ENCODE measurements at regions not wholly inside any gene's neighbourhood (a gene's known extent, or its start where the extent isn't known, plus 50 kb on each side); places are given as distances from the start of the nearest gene placed in this dataset.

DNA sequence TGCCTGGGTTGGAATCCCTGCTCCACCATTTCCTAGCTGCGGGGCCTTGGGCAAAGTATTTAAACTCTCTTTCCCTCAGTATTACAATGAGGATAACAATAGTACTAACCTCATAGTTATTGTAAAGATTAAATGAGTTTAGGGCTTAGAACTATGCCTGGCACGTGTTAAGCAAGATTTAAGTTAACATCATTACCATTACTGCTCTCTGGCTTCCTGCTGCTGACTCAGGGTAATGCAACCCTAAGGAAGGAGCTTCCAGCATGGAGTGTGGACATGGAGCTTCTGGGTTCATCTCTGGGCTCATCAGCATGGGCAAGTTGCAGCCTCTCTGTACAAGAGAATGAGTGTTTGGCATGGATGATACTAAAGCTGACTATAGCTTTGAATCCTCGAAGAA is 374.2 kb upstream of the MAP2 start:
- Mint-ChIP-seq H3K27me3 (no peaks in the 10 kb centered on the region), H3K27ac (no peak overlapping the region), H3K36me3 (no peaks in the 10 kb centered on the region), H3K4me1 (no peaks in the 10 kb centered on the region), H3K4me3 (no peak overlapping the region), H3K9me3 (peaks cover 0 to 11% (median 0%) of the 10 kb centered on the region in 11 donors)
- H3K27ac ChIP-seq (ENCODE audit: low read depth, low read length): no peak overlapping the region
- H3K4me1 ChIP-seq (ENCODE audit: control insufficient read depth in 2 of 2, insufficient read depth in 2 of 2, low read length in 2 of 2): no peaks in the 10 kb centered on the region
- ChIA-PET CTCF (no interaction called here), POLR2A (no interaction called here)
- intact Hi-C loops (cut with micrococcal nuclease): no loop called here
- ATAC-seq (no peak), DNase-seq (no peak)
- no peaks in the 10 kb centered on the region for H3K27me3 ChIP-seq (ENCODE audit: control insufficient read depth in 2 of 2, insufficient read depth in 2 of 2, low read length in 2 of 2)
- H3K9me3 ChIP-seq (ENCODE audit: control insufficient read depth in 2 of 3, low read length in 3 of 3): no peaks in the 10 kb centered on the region
- H3K36me3 ChIP-seq (ENCODE audit: control insufficient read depth in 2 of 3, insufficient read depth in 3 of 3, low read length in 3 of 3): no peaks in the 10 kb centered on the region
- no peak overlapping the region for H3K4me3 ChIP-seq (ENCODE audit: low read length)

DNA sequence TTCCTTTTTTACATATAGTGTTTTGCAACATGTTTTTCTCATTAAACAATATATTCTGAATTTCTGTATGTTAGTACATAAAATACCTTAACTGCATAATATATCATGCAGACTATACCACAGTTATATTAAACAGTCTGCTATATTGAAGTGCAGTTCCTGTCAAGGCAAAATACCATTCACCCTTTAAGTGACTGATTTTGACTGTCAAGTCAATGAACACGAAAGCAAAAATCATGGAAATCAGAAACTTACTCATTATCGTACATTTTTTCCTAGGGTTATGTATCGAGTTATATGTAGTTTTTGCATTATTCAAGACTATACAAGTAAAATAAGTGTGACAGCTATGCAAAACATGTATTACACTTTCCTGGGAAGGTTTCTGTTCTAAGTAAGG is 361.6 kb upstream of the MAP2 start:
- ChIA-PET CTCF (no interaction called here), POLR2A (no interaction called here)
- Histone ChIP-seq H3K9me3 (ENCODE audit: control insufficient read depth in 2 of 3, low read length in 3 of 3) (no peaks in the 10 kb centered on the region), H3K36me3 (ENCODE audit: control insufficient read depth in 2 of 3, insufficient read depth in 3 of 3, low read length in 3 of 3) (no peaks in the 10 kb centered on the region), H3K4me1 (ENCODE audit: control insufficient read depth in 2 of 2, insufficient read depth in 2 of 2, low read length in 2 of 2) (no peaks in the 10 kb centered on the region), H3K4me3 (ENCODE audit: low read length) (no peak overlapping the region), H3K27ac (ENCODE audit: low read depth, low read length) (no peak overlapping the region), H3K27me3 (ENCODE audit: control insufficient read depth in 2 of 2, insufficient read depth in 2 of 2, low read length in 2 of 2) (no peaks in the 10 kb centered on the region)
- ATAC-seq (no peak), DNase-seq (no peak)
- Mint-ChIP-seq H3K4me3 (no peak overlapping the region), H3K4me1 (no peaks in the 10 kb centered on the region), H3K27me3 (no peaks in the 10 kb centered on the region), H3K9me3 (peaks cover 0 to 9% (median 2%) of the 10 kb centered on the region in 11 donors), H3K36me3 (no peaks in the 10 kb centered on the region), H3K27ac (no peak overlapping the region)
- intact Hi-C loops (cut with micrococcal nuclease): no loop called here

DNA sequence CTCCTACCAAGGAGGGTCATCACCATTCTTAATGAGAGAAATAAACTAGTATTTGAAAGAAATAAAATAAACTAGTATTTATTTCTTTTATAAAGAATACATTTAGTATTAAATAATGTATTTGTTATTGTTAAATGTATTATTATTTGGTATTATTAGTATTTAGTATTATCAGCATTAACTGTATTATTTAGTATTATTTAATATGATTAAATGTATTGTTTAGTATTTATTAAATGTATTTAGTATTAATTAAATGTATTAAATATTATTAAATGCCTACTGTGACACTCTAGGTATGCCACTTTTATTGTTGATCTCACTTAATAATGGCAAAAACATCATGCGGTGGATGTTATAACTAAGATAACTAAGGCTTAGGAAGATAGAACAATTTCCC is 353.6 kb upstream of the MAP2 start:
- ChIA-PET POLR2A (no interaction called here), CTCF (no interaction called here)
- Mint-ChIP-seq H3K27me3 (no peaks in the 10 kb centered on the region), H3K4me3 (no peak overlapping the region), H3K4me1 (no peaks in the 10 kb centered on the region), H3K27ac (no peak overlapping the region), H3K9me3 (peaks cover 0 to 10% (median 0%) of the 10 kb centered on the region in 11 donors), H3K36me3 (no peaks in the 10 kb centered on the region)
- Histone ChIP-seq H3K27me3 (ENCODE audit: control insufficient read depth in 2 of 2, insufficient read depth in 2 of 2, low read length in 2 of 2) (no peaks in the 10 kb centered on the region), H3K4me3 (ENCODE audit: low read length) (no peak overlapping the region), H3K9me3 (ENCODE audit: control insufficient read depth in 2 of 3, low read length in 3 of 3) (no peaks in the 10 kb centered on the region), H3K36me3 (ENCODE audit: control insufficient read depth in 2 of 3, insufficient read depth in 3 of 3, low read length in 3 of 3) (no peaks in the 10 kb centered on the region), H3K27ac (ENCODE audit: low read depth, low read length) (no peak overlapping the region), H3K4me1 (ENCODE audit: control insufficient read depth in 2 of 2, insufficient read depth in 2 of 2, low read length in 2 of 2) (no peaks in the 10 kb centered on the region)
- intact Hi-C loops (cut with micrococcal nuclease): no loop called here
- ATAC-seq: no peak
- no peak for DNase-seq

DNA sequence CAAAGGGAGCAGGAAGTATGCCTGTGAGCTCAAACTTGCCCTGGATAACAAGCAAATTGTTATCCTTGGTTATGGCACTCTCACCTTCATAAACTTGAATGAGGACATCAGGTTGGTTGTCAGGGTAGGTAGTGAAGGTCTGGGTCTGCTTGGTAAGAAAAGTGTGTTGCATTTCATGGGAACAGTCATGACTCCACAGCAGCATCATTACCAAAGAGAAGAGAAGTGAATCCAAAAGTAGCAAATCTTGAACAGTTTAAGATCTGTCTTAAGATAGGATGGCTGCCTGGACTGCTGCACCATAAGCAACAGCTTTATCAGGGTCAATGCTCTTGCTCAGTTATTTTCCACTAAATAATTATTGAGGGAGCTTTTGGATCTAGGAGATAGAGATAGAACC is 350.7 kb upstream of the MAP2 start:
- H3K9me3 ChIP-seq (ENCODE audit: control insufficient read depth in 2 of 3, low read length in 3 of 3): no peaks in the 10 kb centered on the region
- no peak overlapping the region for H3K27ac ChIP-seq (ENCODE audit: low read depth, low read length)
- H3K27ac Mint-ChIP-seq: no peak overlapping the region

DNA sequence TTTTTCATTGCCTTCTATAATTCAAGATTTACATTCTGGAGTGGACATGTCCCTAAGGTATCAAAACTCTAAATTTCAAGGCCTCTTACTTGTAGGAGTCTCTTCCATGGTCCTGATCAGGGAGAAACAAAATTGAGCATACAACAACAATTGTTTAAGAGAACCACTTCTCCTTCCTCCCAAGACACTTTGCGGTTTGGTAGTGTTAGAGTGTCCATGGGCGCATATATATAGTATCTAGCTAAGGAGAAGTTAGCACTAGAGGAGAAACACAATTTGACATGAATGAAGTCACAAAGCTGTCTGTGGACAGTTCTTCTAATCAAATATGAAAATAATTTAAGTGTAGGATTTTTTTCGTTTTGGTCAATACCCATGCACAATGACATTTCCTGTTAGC is 349.1 kb upstream of the MAP2 start:
- CTCF ChIA-PET: no interaction called here
- no peak overlapping the region for H3K27ac ChIP-seq (ENCODE audit: low read depth, low read length)
- H3K4me1 ChIP-seq (ENCODE audit: control insufficient read depth in 2 of 2, insufficient read depth in 2 of 2, low read length in 2 of 2): no peaks in the 10 kb centered on the region
- peaks cover 0 to 6% (median 0%) of the 10 kb centered on the region in 11 donors for H3K9me3 Mint-ChIP-seq
- intact Hi-C loops (cut with micrococcal nuclease): no loop called here
- DNase-seq (no peak), ATAC-seq (no peak)
- H3K27ac Mint-ChIP-seq: no peak overlapping the region
- no peak overlapping the region for H3K4me3 ChIP-seq (ENCODE audit: low read length)
- H3K36me3 ChIP-seq (ENCODE audit: control insufficient read depth in 2 of 3, insufficient read depth in 3 of 3, low read length in 3 of 3): no peaks in the 10 kb centered on the region
- H3K4me3 Mint-ChIP-seq: no peak overlapping the region
- H3K27me3 Mint-ChIP-seq: no peaks in the 10 kb centered on the region
- no peaks in the 10 kb centered on the region for H3K27me3 ChIP-seq (ENCODE audit: control insufficient read depth in 2 of 2, insufficient read depth in 2 of 2, low read length in 2 of 2)
- no peaks in the 10 kb centered on the region for H3K36me3 Mint-ChIP-seq
- H3K9me3 ChIP-seq (ENCODE audit: control insufficient read depth in 2 of 3, low read length in 3 of 3): no peaks in the 10 kb centered on the region
- POLR2A ChIA-PET: no interaction called here
- no peaks in the 10 kb centered on the region for H3K4me1 Mint-ChIP-seq

More for the DNA sequence above, 350.7 kb upstream of the MAP2 start:
- intact Hi-C loops (cut with micrococcal nuclease): no loop called here
- DNase-seq (no peak), ATAC-seq (no peak)
- ChIA-PET POLR2A (no interaction called here), CTCF (no interaction called here)
- Histone ChIP-seq H3K4me1 (ENCODE audit: control insufficient read depth in 2 of 2, insufficient read depth in 2 of 2, low read length in 2 of 2) (no peaks in the 10 kb centered on the region), H3K36me3 (ENCODE audit: control insufficient read depth in 2 of 3, insufficient read depth in 3 of 3, low read length in 3 of 3) (no peaks in the 10 kb centered on the region), H3K27me3 (ENCODE audit: control insufficient read depth in 2 of 2, insufficient read depth in 2 of 2, low read length in 2 of 2) (no peaks in the 10 kb centered on the region), H3K4me3 (ENCODE audit: low read length) (no peak overlapping the region)
- peaks cover 0 to 6% (median 0%) of the 10 kb centered on the region in 11 donors for H3K9me3 Mint-ChIP-seq
- no peaks in the 10 kb centered on the region for H3K36me3 Mint-ChIP-seq
- no peaks in the 10 kb centered on the region for H3K27me3 Mint-ChIP-seq
- no peaks in the 10 kb centered on the region for H3K4me1 Mint-ChIP-seq
- H3K4me3 Mint-ChIP-seq: no peak overlapping the region

DNA sequence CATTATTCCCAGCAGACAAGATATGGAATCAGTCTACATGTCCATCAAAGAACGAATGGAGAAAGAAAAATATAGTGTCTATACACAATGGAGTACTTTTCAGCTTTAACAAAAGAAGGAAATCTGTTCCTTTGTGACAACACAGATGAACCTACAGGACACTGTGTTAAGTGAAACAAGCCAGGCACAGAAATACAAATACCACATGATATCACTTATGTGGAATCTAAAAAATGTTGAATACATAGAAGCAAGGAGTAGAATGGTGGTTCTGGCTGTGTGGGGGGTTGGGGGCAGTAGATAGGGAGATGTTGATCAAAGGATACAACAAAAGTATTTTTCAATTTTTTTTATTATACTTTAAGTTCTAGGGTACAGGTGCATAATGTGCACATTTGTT is 347.7 kb upstream of the MAP2 start:
- Mint-ChIP-seq H3K36me3 (no peaks in the 10 kb centered on the region), H3K27me3 (no peaks in the 10 kb centered on the region), H3K4me1 (no peaks in the 10 kb centered on the region), H3K27ac (no peak overlapping the region), H3K9me3 (peaks cover 0 to 10% (median 0%) of the 10 kb centered on the region in 11 donors), H3K4me3 (no peak overlapping the region)
- Histone ChIP-seq H3K9me3 (ENCODE audit: control insufficient read depth in 2 of 3, low read length in 3 of 3) (no peaks in the 10 kb centered on the region), H3K4me3 (ENCODE audit: low read length) (no peak overlapping the region), H3K36me3 (ENCODE audit: control insufficient read depth in 2 of 3, insufficient read depth in 3 of 3, low read length in 3 of 3) (no peaks in the 10 kb centered on the region), H3K27me3 (ENCODE audit: control insufficient read depth in 2 of 2, insufficient read depth in 2 of 2, low read length in 2 of 2) (no peaks in the 10 kb centered on the region), H3K27ac (ENCODE audit: low read depth, low read length) (no peak overlapping the region), H3K4me1 (ENCODE audit: control insufficient read depth in 2 of 2, insufficient read depth in 2 of 2, low read length in 2 of 2) (no peaks in the 10 kb centered on the region)
- DNase-seq (no peak), ATAC-seq (no peak)
- intact Hi-C loops (cut with micrococcal nuclease): no loop called here
- ChIA-PET POLR2A (no interaction called here), CTCF (no interaction called here)

DNA sequence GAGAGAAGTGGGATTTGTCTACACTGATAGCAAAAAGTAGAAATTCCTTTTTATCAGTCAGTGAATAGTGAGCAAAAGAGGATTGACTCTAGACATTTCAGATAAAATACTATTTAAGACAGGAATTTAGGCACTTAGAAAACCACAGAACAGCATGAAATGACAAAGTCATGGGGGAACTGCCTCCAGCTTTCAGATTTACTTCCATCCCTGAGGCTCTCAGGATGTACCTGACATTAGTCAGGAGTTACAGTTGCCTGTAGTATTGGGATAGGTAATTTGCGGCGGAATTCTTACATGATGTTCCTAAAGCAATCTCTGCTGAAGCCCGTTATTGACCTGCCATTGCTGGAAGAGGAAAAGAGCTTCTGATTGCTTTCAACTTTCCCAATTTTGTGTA is 337.1 kb upstream of the MAP2 start:
- no peaks in the 10 kb centered on the region for H3K27me3 Mint-ChIP-seq
- intact Hi-C loops (cut with micrococcal nuclease): no loop called here
- no peaks in the 10 kb centered on the region for H3K4me1 Mint-ChIP-seq
- ChIA-PET CTCF (no interaction called here), POLR2A (no interaction called here)
- Histone ChIP-seq H3K36me3 (ENCODE audit: control insufficient read depth in 2 of 3, insufficient read depth in 3 of 3, low read length in 3 of 3) (no peaks in the 10 kb centered on the region), H3K4me1 (ENCODE audit: control insufficient read depth in 2 of 2, insufficient read depth in 2 of 2, low read length in 2 of 2) (no peaks in the 10 kb centered on the region), H3K4me3 (ENCODE audit: low read length) (no peak overlapping the region), H3K27ac (ENCODE audit: low read depth, low read length) (no peak overlapping the region), H3K9me3 (ENCODE audit: control insufficient read depth in 2 of 3, low read length in 3 of 3) (no peaks in the 10 kb centered on the region), H3K27me3 (ENCODE audit: control insufficient read depth in 2 of 2, insufficient read depth in 2 of 2, low read length in 2 of 2) (no peaks in the 10 kb centered on the region)
- H3K9me3 Mint-ChIP-seq: peaks cover 0 to 8% (median 0%) of the 10 kb centered on the region in 11 donors
- no peak for ATAC-seq
- H3K4me3 Mint-ChIP-seq: no peak overlapping the region
- H3K27ac Mint-ChIP-seq: no peak overlapping the region
- DNase-seq: no peak
- no peaks in the 10 kb centered on the region for H3K36me3 Mint-ChIP-seq

Measured in naive thymus-derived CD4-positive, alpha-beta T cell (primary cell).